NCI-H1105 treated with DMSO at 0.1 percent for 48 hours (cell line): ENCODE measurements at regions not wholly inside any gene's neighbourhood (a gene's known extent, or its start where the extent isn't known, plus 50 kb on each side); places are given as distances from the start of the nearest gene placed in this dataset.
A peak's percentile ranks its signal among the peaks of the same experiment; 100 is the strongest.

ENCODE experiments used
- DNase-seq: peaks from one replicate; lab custom pipeline; 2025; lab: John Stamatoyannopoulos, UW

- DNase-seq, result no peak
Measured at GRCh38 chr14:65877624-65878023, 465.1 kb downstream of the FUT8 start.

GRCh38 chr14:65878586-65878985 is 466.1 kb downstream of the FUT8 start:
- no peak for DNase-seq

- DNase-seq, result no peak
Measured at GRCh38 chr14:65879248-65880009, 466.9 kb downstream of the FUT8 start.

DNA sequence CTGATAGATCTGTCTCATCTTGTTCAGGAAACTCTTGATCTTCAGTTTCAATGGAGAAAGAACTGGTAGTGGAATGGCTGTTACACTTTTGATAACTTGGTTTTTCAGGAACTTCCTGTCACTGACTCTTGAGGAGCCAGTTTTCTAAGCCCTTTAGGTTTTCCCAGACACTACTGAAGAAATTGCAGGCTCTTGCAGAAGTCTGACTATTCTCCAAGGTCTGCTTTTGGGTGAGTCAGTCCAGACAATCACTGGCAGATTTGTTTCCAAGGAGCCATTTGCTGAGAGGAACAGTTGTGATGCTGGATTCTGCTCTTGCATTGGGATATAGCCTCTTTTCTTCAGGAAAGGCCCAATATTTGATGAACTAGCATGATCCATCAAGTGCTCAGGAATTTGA is 468.0 kb downstream of the FUT8 start:
- DNase-seq, result no peak

- no peak for DNase-seq
Measured at GRCh38 chr14:65881642-65882041, 469.1 kb downstream of the FUT8 start.

GRCh38 chr14:65888677-65889076 is 476.1 kb downstream of the FUT8 start:
- DNase-seq, result no peak

DNA sequence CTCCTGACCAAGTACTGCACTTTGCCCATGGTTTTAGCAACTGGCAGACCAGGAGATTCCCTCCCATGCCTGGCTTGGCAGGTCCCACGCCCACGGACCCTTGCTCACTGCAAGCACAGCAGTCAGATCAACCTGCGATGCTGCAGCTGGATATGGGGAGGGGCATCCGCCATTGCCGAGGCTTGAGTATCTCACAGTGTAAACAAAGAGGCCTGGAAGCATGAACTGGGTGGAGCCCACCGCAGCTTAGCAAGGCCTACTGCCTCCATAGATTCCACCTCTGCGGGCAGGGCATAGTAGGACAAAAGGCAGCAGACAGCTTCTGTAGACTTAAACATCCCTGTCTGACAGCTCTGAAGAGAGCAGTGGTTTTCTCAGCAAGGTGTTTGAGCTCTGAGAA is 479.8 kb downstream of the FUT8 start:
- no peak for DNase-seq

- DNase-seq, result no peak
Measured at GRCh38 chr14:65900164-65900563, 487.6 kb downstream of the FUT8 start.

GRCh38 chr14:65901595-65901994 is 489.1 kb downstream of the FUT8 start:
- no peak for DNase-seq

- no peak for DNase-seq
Measured at GRCh38 chr14:65904988-65905387, 492.5 kb downstream of the FUT8 start.

GRCh38 chr14:65906344-65906743 is 493.8 kb downstream of the FUT8 start:
- DNase-seq, result no peak

DNA sequence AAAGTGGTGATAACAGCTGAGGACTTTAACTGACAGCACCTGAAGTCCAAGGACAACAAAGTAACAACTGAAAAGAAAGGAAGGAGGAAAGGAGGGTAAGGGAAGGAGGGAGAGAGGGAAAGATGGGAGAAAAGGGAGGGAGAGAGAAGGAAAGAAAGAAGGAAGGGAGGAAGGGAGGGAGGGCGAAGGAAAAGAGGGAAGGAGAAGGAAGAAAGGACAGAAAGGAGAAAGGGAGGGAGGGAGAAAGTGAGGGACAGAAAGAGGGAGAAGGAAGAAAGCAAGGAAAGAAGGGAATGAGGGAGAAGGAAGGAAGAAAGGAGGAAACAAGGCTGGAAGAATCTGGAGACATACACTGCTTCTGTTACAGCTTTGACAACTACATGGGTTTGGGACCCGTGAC is 494.4 kb downstream of the FUT8 start:
- DNase-seq, result no peak

- DNase-seq, result no peak
Measured at GRCh38 chr14:65910108-65910786, 497.7 kb downstream of the FUT8 start.

DNA sequence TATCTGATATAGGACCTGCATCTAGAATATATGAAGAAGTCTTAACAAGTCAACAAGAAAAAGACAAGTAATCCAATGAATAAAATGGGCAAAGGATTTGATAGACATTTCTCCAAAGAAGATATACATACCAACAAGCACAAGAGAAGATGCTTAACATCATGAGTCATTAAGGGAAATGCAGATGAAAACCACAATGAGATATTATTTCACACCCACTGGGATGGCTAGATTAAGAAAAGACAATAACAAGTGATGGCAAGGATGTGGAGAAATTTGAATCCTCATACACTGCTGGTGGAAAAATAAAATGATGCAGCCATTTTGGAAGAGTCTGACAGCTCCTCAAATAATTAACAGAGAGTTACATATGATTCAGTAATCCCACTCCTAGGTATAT is 502.6 kb downstream of the FUT8 start:
- no peak for DNase-seq

GRCh38 chr14:65916055-65916454 is 503.5 kb downstream of the FUT8 start:
- DNase-seq, result no peak

DNA sequence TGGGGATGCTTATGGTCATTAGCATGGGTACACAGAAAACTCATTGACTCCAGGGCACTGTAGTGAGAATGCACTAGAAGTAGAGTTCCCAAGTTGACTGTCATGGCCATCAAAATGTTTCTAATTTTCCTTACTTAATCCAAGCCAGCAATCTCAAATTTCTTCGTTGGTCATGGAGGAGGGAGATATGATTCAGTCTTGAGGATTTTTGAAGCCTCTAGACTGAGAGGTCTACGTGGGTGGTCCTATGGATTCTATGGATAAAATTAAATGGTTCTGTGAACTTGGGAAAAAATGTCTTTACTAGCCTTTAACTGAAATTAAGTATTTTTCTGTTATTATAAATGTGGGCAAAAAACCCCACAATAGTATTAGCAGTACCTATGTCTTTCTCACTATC is 508.5 kb downstream of the FUT8 start:
- DNase-seq, result no peak

DNA sequence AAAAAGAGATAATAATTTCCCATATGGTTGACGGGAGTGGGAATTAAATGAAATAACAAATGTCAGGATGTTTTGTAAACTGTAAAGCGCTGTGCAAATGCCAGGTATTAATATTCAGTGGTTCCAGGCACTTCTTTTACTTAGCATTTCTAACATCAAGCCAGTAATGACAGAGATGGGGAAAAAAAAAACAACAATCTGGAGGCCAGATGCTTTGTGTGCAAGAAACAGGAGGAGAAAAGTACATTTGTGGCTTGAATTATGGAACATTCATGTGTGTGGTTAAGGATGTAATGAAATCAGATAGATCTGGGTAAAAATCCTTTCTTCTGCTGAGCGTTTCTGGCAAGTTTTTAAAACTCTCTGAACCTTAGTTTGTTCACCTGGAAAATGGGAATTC is 509.6 kb downstream of the FUT8 start:
- DNase-seq, result no peak

DNA sequence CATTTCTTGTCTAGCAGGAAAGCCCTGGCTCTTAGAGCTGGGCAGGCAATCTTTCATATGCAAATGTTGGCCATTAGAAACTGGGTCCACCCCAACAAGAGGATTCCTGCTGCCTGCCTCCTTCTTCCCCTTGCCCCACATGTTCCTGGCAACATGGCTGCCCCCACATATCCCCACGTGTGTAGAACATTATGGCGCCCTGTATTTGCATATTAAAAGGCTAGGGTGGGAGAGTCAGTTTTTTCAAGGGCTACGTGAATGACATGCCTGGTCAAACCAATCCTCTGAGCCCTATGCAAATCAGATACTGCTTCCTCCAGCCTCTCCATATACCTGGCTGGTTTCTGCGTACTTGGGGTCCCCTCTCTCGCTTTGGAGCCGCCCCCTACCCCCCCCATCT is 514.0 kb downstream of the FUT8 start:
- no peak for DNase-seq

DNA sequence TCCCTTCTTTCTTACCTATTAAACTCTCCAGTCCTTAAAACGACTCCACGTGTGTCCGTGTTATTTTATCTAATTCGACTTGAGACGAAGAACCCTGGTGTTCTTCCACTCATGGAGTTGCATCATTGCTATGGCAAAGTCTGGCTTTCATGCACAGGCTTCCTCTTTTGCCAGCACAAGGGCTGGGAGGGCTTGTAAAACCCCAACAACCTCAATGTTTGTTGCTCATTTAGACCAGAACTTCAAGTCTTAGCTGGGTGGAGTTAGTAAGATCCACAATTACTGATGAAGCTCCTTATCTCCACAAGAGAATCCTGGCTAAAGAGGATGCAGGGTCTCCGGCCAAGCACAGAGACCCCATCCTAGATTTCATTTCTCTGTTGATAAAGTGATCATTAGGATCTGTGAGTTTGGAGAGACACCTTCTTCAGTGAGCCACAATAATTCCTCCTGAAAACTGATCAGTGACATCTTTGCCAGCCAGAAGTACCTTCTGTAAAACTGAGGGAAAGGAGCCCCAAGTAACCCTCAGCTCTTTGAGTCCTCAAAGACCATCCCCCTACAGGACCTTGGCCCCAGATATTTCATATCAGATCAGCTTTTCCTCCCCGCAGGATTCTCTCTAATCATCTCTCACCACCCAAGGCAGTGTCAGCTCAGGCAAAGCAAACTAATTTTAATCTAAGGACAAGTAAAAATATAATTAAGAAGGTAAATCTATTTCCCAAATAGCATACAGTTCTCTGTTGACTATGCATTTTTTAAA is 514.6 kb downstream of the FUT8 start:
- DNase-seq, result no peak

- DNase-seq, result peak; percentile 86
Measured at GRCh38 chr14:65927931-65928356, 515.4 kb downstream of the FUT8 start.

DNA sequence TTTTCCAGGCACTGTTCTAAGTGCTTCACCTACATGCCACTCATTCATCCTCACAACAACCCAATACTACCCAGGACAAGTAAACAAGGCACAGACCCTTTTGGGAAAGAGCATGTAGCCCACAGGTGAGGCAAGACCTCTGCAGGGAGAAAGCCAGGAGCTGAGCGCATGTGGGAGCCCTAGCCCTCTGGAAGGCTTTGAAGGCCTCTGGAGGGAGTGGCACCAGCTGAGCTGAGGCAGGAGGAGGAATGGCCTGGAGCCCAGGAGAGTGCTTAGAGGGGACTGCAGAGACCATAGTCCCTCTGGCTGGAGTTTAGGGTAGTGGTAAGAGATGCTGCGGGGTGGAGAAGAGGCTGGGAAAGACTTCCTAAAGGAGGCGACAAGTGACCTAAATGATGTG is 516.5 kb downstream of the FUT8 start:
- no peak for DNase-seq

DNA sequence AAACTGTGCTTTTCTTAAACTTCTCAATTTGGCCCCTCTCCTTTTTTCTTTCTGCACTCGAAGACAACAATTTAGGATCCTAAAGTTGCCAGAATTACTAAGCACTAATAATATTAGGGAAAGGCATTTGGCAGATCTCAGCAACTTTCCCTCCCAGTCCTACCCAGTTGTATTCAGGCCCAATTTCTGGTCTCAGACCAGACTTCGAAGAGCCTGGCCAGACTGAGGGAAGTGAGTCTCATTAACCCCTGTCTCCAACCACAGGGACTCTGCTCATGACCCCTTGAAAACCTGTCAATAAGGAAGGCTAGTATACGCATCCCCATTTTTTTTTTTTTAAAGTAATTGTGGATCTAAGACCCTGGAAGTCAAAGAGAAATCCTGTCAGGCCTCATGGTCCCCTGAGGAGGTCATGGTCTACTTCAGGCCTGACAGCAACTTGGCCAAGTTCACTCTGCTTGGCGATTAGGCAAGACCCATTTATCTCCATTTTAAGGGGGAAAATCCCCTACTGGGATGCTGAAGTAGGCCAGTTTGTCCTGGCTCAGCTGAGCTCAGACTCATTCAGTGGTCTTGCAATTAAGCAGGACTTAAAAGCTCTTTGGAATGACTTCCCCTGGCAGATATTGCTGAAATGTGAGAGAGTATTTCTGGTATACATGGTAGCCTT is 521.0 kb downstream of the FUT8 start:
- no peak for DNase-seq

DNA sequence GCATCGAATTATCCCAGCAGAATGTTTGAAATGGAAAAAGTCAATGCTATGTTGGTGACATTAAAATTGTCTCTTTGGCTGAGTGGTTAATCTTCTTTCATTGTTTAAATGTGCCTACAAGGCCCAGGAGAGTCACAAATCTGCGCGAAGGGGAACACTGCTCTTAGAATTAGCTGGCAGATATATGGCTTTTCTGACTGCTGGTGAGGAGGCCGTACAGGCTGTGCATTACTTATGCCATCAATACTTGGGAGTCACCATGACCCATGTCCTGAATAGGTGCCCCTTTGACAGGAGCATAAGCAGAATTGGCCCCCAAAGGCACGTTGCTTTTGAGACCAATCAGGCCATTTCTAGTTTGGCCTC is 521.5 kb downstream of the FUT8 start:
- DNase-seq, result no peak
